ENCODE measurements at regions not wholly inside any gene's neighbourhood (a gene's known extent, or its start where the extent isn't known, plus 50 kb on each side); places are given as distances from the start of the nearest gene placed in this dataset.
"Not testable (repeated sequence)": the region's sequence is repeated elsewhere in the genome, so short reads cannot be mapped to it uniquely, and the experiment has no call there.

- DNase-seq (ENCODE audit: low spot score): not testable (repeated sequence)
These were observed 94.8 kb upstream of the BNIP2 start for GRCh38 chr15:59783774-59784520.

- no peak for DNase-seq (ENCODE audit: low spot score)
These were observed 90.0 kb upstream of the BNIP2 start for GRCh38 chr15:59779110-59779509.

- DNase-seq (ENCODE audit: low spot score): no peak
These were observed 75.7 kb upstream of the BNIP2 start for GRCh38 chr15:59764775-59765174.

GRCh38 chr15:59762558-59762957 lies 73.4 kb upstream of the BNIP2 start:
- DNase-seq (ENCODE audit: low spot score): no peak

- not testable (repeated sequence) for DNase-seq (ENCODE audit: low spot score)
These were observed 71.1 kb upstream of the BNIP2 start for GRCh38 chr15:59760256-59760655.

GRCh38 chr15:59751552-59752413 lies 62.7 kb upstream of the BNIP2 start:
- no peak for DNase-seq (ENCODE audit: low spot score)

- DNase-seq (ENCODE audit: low spot score): no peak
These were observed 57.7 kb upstream of the BNIP2 start for GRCh38 chr15:59746777-59747176.

GRCh38 chr15:59741274-59741906 lies 52.3 kb upstream of the BNIP2 start:
- DNase-seq (ENCODE audit: low spot score): no peak

GRCh38 chr15:59739557-59740186 lies 50.6 kb upstream of the BNIP2 start:
- no peak for DNase-seq (ENCODE audit: low spot score)
